Type B pancreatic cell (in vitro differentiated cells): ENCODE measurements at regions not wholly inside any gene's neighbourhood (a gene's known extent, or its start where the extent isn't known, plus 50 kb on each side); places are given as distances from the start of the nearest gene placed in this dataset.

ENCODE experiments used
- DNase-seq: peaks from one replicate; pipeline ENCODE4 v3.0.0; 2021; ENCODE audit warnings: mixed read lengths; ENCODE audit not compliant: unreplicated experiment; ENCODE audit errors: extremely low spot score
- H3K27ac Mint-ChIP-seq: 2 replicates; pipeline ENCODE4 v1.8.0; 2021; ENCODE audit warnings: mild to moderate bottlenecking, mixed read lengths
- H3K27me3 Mint-ChIP-seq: 2 replicates; pipeline ENCODE4 v1.8.0; 2021; ENCODE audit warnings: mixed read lengths
- H3K36me3 Mint-ChIP-seq: 2 replicates; pipeline ENCODE4 v1.8.0; 2021; ENCODE audit warnings: mixed read lengths
- H3K4me1 Mint-ChIP-seq: one replicate; pipeline ENCODE4 v1.8.0; 2021; ENCODE audit warnings: mixed read lengths; ENCODE audit not compliant: unreplicated experiment
- H3K4me3 Mint-ChIP-seq: 2 replicates; pipeline ENCODE4 v1.8.0; 2021; ENCODE audit warnings: mild to moderate bottlenecking, mixed read lengths
- H3K9me3 Mint-ChIP-seq: 2 replicates; pipeline ENCODE4 v1.8.0; 2021; ENCODE audit warnings: mixed read lengths
- TF ChIP-seq, protein P1 (sequence below): fragments of 200-600 bp; sonication (generic); conservative IDR thresholded peaks from 2 replicates; pipeline ENCODE4 v1.5.0; 2021; ENCODE audit warnings: antibody characterized with exemption, mild to moderate bottlenecking

DNA sequence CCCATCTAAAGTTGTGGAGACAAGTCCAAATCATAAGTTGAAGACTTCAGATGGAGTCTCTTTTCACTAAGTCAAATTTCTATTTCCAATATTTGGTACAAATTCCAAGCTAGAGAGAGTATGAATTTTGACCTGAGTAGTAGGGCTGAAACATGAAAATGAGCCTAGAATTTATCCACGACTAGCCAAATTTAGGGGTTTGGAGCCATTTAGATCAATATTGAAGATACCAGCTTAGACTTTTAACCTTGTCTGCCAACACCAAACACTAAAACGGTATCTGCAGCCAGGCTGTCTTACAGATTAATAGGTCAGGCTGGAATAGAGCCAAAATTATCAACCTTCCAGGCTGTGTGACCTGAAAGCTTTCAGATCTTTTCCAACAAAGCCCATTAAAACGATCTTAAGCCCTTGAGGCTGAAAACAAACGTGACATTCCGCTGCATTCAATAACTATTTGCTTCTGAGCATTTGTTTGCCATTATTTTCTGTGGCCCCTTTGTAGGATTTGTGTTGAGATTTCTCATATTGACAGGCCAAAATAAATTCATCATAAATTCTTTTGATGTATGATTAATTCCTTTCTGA lies 268.7 kb upstream of the DKK2 start:
- H3K4me1 Mint-ChIP-seq = no peaks in the 10 kb centered on the region
- no peaks in the 10 kb centered on the region for H3K36me3 Mint-ChIP-seq
- DNase-seq = no peak
- H3K27me3 Mint-ChIP-seq = no peaks in the 10 kb centered on the region
- no peak overlapping the region for H3K27ac Mint-ChIP-seq
- H3K4me3 Mint-ChIP-seq = no peak overlapping the region
- TF ChIP-seq, protein P1, sequence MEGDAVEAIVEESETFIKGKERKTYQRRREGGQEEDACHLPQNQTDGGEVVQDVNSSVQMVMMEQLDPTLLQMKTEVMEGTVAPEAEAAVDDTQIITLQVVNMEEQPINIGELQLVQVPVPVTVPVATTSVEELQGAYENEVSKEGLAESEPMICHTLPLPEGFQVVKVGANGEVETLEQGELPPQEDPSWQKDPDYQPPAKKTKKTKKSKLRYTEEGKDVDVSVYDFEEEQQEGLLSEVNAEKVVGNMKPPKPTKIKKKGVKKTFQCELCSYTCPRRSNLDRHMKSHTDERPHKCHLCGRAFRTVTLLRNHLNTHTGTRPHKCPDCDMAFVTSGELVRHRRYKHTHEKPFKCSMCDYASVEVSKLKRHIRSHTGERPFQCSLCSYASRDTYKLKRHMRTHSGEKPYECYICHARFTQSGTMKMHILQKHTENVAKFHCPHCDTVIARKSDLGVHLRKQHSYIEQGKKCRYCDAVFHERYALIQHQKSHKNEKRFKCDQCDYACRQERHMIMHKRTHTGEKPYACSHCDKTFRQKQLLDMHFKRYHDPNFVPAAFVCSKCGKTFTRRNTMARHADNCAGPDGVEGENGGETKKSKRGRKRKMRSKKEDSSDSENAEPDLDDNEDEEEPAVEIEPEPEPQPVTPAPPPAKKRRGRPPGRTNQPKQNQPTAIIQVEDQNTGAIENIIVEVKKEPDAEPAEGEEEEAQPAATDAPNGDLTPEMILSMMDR = no peak
- H3K9me3 Mint-ChIP-seq = peaks cover 9% of the 10 kb centered on the region

DNA sequence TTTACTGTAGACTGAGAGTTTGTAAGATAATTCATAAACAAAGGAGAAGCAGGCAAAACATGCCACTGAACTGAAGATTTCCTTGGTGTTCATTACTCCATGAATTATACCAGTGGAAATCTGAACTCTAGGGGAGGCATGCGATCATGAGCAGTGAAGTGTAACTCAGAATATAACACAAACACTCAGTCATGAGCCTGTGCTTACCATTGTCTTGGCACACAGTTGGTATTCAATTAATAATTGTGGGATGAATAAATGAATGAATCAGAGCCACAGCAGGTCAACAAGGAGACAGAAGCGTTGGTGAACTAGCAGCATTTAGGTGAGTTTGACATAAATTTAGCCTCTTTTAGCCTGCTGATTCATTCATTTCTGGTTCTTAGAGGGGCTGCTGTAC lies 263.5 kb upstream of the DKK2 start:
- no peak for DNase-seq
- no peak overlapping the region for H3K27ac Mint-ChIP-seq
- H3K4me3 Mint-ChIP-seq = no peak overlapping the region
- TF ChIP-seq, protein P1 = no peak
- H3K36me3 Mint-ChIP-seq = no peaks in the 10 kb centered on the region
- peaks cover 4% of the 10 kb centered on the region for H3K4me1 Mint-ChIP-seq
- H3K27me3 Mint-ChIP-seq = no peaks in the 10 kb centered on the region
- peaks cover 13% of the 10 kb centered on the region for H3K9me3 Mint-ChIP-seq

DNA sequence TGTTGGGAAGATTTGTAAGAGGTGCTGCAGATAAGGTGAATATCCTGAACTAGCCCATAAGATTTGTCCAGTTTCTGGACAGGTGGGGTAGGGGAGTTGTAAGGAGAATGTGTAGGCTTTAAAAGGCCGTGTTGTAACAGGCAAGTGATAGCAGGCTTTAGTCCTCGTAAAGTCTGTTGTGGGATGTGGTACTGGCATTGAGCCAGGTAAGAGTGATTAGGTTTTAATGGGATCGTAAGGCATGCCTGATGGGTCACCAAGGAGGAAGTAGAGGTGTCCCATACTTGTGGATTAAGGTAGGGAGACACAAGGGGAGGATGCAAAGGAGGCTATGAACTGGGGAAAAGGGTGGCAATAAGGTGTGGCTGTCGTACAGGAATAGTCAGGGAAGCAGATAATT lies 256.9 kb upstream of the DKK2 start:
- H3K4me3 Mint-ChIP-seq = no peak overlapping the region
- TF ChIP-seq, protein P1 = no peak
- H3K4me1 Mint-ChIP-seq = peaks cover 2% of the 10 kb centered on the region
- peaks cover 12% of the 10 kb centered on the region for H3K36me3 Mint-ChIP-seq
- DNase-seq = no peak
- H3K27me3 Mint-ChIP-seq = no peaks in the 10 kb centered on the region
- peaks cover 29% of the 10 kb centered on the region for H3K9me3 Mint-ChIP-seq
- H3K27ac Mint-ChIP-seq = no peak overlapping the region

DNA sequence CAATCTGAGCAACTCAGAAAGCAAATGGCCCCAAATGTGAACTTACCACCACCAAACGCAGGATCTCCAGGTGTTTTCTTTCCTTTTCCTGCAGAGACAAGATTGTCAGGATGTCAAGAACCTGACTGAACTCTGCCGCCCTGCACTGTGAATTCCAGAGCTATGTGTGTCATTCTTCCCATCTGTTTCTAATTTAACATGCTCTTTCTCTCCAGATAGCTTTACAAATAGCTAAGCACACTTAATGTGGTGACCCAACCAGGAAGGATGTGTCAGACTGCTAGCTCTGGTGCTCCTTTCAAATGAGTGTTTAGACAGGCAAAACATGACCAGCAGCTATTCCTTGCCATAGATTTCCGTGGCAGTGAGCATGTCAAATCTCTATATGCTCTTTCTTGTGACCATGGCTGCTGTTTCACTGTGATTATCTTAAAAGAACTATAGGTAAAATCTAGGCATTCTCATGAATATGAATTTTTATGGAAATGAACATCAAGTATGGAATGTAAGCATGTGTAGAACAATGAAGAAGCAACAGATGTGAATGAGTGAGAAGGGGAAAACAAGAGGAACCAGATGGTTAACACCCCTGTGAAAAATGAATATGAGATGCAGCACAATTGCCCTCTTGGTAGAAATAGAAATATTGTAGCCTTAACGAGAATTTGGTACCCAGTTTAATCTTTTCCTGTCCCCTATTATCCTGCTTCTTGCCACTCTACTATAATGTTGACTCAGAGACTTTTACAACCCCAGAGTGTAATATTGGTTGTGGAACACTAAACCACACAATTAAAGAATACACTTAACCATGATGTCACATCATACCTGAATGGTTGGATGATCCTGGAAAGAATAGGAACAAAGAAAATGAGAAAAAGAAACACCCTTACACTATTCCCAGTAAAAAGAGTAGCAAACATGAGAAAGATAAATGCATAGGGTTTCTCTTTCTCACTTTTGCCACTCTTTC lies 247.8 kb upstream of the DKK2 start:
- Mint-ChIP-seq H3K4me3 (no peak overlapping the region), H3K27ac (peak overlapping the region; percentile 1), H3K27me3 (no peaks in the 10 kb centered on the region), H3K4me1 (peaks cover 20% of the 10 kb centered on the region), H3K36me3 (no peaks in the 10 kb centered on the region), H3K9me3 (peaks cover 9% of the 10 kb centered on the region)
- DNase-seq = no peak
- TF ChIP-seq, protein P1 = no peak

DNA sequence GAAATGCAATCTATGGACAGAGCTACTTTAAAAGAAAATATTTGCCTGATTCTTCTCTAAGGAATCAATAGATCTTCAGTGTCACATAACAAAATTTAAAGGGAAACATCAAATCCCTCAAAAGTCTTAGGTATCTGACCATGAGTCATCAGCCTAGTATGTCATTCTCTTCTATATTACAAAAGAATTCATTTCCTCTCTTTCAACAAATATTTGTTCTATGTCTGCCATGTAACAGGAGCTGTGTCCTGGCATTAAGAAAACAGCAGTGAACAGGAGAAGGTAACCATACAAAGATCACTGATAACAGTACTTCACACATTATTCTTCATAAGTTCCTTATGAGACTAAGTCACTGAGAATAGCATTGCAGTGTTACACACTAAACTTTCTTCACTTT lies 243.6 kb upstream of the DKK2 start:
- DNase-seq = no peak

More for the DNA sequence above, 243.6 kb upstream of the DKK2 start:
- TF ChIP-seq, protein P1 = no peak
- Mint-ChIP-seq H3K27me3 (no peaks in the 10 kb centered on the region), H3K4me3 (no peak overlapping the region), H3K27ac (peak overlapping the region; percentile 32), H3K36me3 (no peaks in the 10 kb centered on the region), H3K9me3 (peaks cover 9% of the 10 kb centered on the region), H3K4me1 (peaks cover 25% of the 10 kb centered on the region)
